ENCODE measurements at regions not wholly inside any gene's neighbourhood (a gene's known extent, or its start where the extent isn't known, plus 50 kb on each side); places are given as distances from the start of the nearest gene placed in this dataset.

DNA sequence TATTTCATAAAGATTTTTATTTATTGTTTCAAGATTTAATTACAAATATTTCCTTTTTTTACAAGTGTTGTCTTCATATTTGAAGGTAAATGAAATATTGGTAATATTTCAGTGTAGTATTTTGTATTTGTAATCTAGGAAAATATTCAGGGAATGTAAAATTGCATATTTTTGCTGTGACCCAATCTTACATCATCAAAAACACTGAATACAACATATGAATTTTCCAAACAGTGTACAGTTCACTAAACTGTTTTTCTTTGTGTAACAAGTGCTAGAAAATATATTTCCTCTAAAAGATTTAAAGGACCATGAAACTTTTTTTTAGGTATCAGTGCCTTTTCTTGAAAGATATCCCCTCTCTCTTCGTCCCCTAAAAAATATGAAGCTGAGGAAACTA, 251.9 kb upstream of the KCND2 start:
- no peak for DNase-seq
- Mint-ChIP-seq H3K9me3 (no peaks in the 10 kb centered on the region), H3K27ac (no peak overlapping the region), H3K4me1 (no peaks in the 10 kb centered on the region), H3K4me3 (no peak overlapping the region), H3K36me3 (ENCODE audit: low read depth) (no peaks in the 10 kb centered on the region), H3K27me3 (no peaks in the 10 kb centered on the region)
- ChIA-PET CTCF (no interaction called here), POLR2A (no interaction called here)

DNA sequence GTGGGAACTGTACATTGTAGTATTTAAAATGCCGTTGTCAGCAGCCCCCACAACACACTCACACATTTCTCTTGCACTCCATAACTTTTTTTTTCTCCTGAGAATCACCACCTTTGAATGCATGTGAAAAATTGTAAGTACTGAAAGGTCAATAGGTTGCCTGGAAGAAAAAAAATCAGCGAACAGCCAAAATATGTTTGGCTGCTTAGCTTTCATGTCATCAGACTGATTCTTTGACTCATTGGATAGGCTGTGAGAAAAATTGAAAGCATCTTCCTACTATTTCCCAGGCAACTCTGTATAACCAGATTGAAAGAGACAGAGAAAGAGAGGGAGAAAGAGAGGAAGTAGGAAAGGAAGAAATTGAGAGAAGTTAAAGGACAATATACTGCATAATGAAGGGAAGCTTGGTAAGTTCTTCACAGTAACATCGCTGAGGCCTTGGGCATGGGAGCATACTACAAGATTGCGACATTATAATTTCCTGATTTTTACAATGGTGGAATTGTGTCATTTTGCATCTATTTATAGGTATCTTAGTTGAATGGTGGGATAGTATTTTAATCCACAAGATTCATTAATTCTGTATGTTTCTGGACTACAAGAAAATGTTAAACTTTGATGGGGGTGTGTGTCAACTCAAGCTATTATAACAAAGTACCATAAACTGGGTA, 249.3 kb upstream of the KCND2 start:
- Mint-ChIP-seq H3K4me3 (no peak overlapping the region), H3K36me3 (ENCODE audit: low read depth) (no peaks in the 10 kb centered on the region), H3K4me1 (no peaks in the 10 kb centered on the region), H3K27ac (no peak overlapping the region), H3K27me3 (no peaks in the 10 kb centered on the region), H3K9me3 (no peaks in the 10 kb centered on the region)
- ChIA-PET POLR2A (no interaction called here), CTCF (no interaction called here)
- DNase-seq, result no peak

GRCh38 chr7:120028636-120029035, 244.3 kb upstream of the KCND2 start:
- no peak for DNase-seq
- H3K27ac Mint-ChIP-seq, result no peak overlapping the region
- ChIA-PET POLR2A (no interaction called here), CTCF (interaction anchor here (1.1 kb wide), 1 partner anchor 10 kb away, joined by 3 read pairs; no protein-coding TSS in a partner anchor)
- no peaks in the 10 kb centered on the region for H3K9me3 Mint-ChIP-seq
- H3K4me1 Mint-ChIP-seq, result no peaks in the 10 kb centered on the region
- H3K27me3 Mint-ChIP-seq, result no peaks in the 10 kb centered on the region
- no peak overlapping the region for H3K4me3 Mint-ChIP-seq
- no peaks in the 10 kb centered on the region for H3K36me3 Mint-ChIP-seq (ENCODE audit: low read depth)

GRCh38 chr7:120030876-120031275, 242.1 kb upstream of the KCND2 start:
- H3K27me3 Mint-ChIP-seq, result no peaks in the 10 kb centered on the region
- no peak overlapping the region for H3K4me3 Mint-ChIP-seq
- ChIA-PET POLR2A (no interaction called here), CTCF (no interaction called here)
- no peak overlapping the region for H3K27ac Mint-ChIP-seq
- no peak for DNase-seq
- H3K9me3 Mint-ChIP-seq, result peaks cover 3% of the 10 kb centered on the region
- no peaks in the 10 kb centered on the region for H3K4me1 Mint-ChIP-seq
- no peaks in the 10 kb centered on the region for H3K36me3 Mint-ChIP-seq (ENCODE audit: low read depth)

GRCh38 chr7:120033114-120033513, 239.9 kb upstream of the KCND2 start:
- H3K27me3 Mint-ChIP-seq, result no peaks in the 10 kb centered on the region
- no peak overlapping the region for H3K27ac Mint-ChIP-seq
- peaks cover 4% of the 10 kb centered on the region for H3K9me3 Mint-ChIP-seq
- H3K4me3 Mint-ChIP-seq, result no peak overlapping the region
- H3K4me1 Mint-ChIP-seq, result no peaks in the 10 kb centered on the region
- CTCF ChIA-PET, result no interaction called here
- H3K36me3 Mint-ChIP-seq (ENCODE audit: low read depth), result no peaks in the 10 kb centered on the region
- no peak for DNase-seq
- POLR2A ChIA-PET, result no interaction called here

GRCh38 chr7:120039138-120039537, 233.8 kb upstream of the KCND2 start:
- no peaks in the 10 kb centered on the region for H3K4me1 Mint-ChIP-seq

DNA sequence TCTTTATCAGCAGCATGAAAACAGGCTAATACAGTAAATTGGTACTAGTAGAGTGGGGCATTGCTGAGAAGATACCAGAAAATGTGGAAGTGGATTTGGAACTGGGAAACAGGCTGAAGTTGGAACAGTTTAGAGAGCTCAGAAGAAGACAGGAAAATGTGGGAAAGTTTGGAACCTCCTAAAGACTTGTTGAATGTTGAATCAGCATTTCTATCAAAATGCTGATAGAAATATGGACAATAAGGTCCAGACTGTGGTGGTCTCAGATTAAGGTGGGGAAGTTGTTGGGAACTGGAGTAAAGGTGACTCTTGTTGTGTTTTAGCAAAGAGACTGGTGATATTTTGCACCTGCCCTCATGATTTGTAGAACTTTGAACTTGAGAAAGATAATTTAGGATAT, 231.2 kb upstream of the KCND2 start:
- no peaks in the 10 kb centered on the region for H3K36me3 Mint-ChIP-seq (ENCODE audit: low read depth)
- peaks cover 2% of the 10 kb centered on the region for H3K9me3 Mint-ChIP-seq
- H3K27me3 Mint-ChIP-seq, result no peaks in the 10 kb centered on the region
- ChIA-PET POLR2A (no interaction called here), CTCF (no interaction called here)
- H3K27ac Mint-ChIP-seq, result no peak overlapping the region
- H3K4me1 Mint-ChIP-seq, result no peaks in the 10 kb centered on the region
- no peak overlapping the region for H3K4me3 Mint-ChIP-seq
- DNase-seq, result no peak

More at GRCh38 chr7:120039138-120039537, 233.8 kb upstream of the KCND2 start:
- CTCF ChIA-PET, result no interaction called here
- no peaks in the 10 kb centered on the region for H3K36me3 Mint-ChIP-seq (ENCODE audit: low read depth)
- no peak for DNase-seq
- no peaks in the 10 kb centered on the region for H3K27me3 Mint-ChIP-seq
- POLR2A ChIA-PET, result no interaction called here
- peaks cover 7% of the 10 kb centered on the region for H3K9me3 Mint-ChIP-seq
- H3K27ac Mint-ChIP-seq, result no peak overlapping the region
- H3K4me3 Mint-ChIP-seq, result no peak overlapping the region

- no peak for DNase-seq
- POLR2A ChIA-PET, result no interaction called here
- Mint-ChIP-seq H3K9me3 (peaks cover 4% of the 10 kb centered on the region), H3K36me3 (ENCODE audit: low read depth) (no peaks in the 10 kb centered on the region), H3K4me1 (no peaks in the 10 kb centered on the region), H3K27ac (no peak overlapping the region), H3K27me3 (no peaks in the 10 kb centered on the region), H3K4me3 (no peak overlapping the region)
- CTCF ChIA-PET, result no interaction called here
These were observed 229.7 kb upstream of the KCND2 start for GRCh38 chr7:120043250-120043649.

- no peaks in the 10 kb centered on the region for H3K4me1 Mint-ChIP-seq
- no peak for DNase-seq
- ChIA-PET POLR2A (no interaction called here), CTCF (no interaction called here)
- H3K9me3 Mint-ChIP-seq, result no peaks in the 10 kb centered on the region
- no peaks in the 10 kb centered on the region for H3K27me3 Mint-ChIP-seq
- H3K4me3 Mint-ChIP-seq, result no peak overlapping the region
- H3K36me3 Mint-ChIP-seq (ENCODE audit: low read depth), result no peaks in the 10 kb centered on the region
- no peak overlapping the region for H3K27ac Mint-ChIP-seq
These were observed 220.0 kb upstream of the KCND2 start for GRCh38 chr7:120052884-120053382.

DNA sequence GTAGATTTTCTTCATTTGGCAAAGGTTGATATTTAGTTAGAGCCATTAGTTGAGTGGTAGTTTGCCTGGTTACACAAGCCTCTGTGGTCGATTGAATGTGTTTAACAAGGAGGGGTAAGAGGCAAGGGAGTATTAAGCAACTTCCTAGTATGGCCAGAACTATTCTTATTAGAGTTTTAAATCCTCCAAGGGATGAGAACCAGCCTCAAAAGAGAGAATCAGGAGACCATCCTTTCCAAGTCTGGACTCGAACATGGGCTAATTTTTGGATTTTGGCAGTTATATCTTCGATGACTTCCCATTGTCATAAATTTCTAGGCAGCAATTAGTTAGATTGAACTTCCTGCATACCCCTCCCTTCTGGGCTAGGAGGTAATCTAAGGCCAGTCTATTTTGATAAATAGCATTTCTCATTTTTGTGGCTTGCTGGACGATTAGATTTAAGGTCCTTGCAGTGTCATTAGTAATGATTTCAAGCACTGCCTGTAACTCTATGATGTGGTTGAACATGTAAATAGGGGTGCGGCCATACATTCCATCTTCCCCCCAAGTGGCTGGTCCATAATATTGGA, 219.5 kb upstream of the KCND2 start:
- H3K4me3 Mint-ChIP-seq, result no peak overlapping the region

DNA sequence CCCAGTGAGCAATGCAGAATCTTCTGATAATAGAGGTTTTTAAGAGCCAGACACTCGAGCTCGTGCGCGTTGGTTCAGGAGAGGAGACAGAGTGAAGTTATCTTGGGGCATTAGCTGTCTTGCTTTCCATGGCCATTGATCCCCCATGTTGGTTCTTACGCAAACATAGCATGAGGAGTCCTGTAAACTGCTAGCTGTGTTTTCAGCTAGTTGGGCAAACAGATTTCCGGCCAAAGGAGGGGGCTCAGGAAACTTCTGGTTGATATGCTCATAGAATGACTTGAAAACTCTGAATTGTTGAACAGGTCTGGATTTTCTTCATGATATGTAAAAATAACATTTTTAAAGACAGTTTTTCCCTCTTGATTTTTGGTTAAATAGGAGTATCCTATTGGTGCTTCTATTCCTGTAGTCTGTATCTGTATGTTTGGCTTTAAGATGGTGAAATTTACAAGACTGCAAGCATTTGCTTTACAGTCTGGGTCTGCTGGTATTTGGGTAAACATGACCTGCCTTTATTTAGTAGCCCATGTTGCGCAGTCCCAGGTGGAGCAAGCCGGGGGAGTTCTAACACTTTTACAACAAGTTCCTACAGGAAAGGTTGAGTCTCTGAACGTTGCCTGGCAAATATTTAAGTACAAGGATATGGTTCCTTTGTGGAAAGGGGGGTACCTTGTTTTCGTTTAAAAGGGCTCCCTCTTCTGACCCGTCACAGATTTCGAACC, 218.4 kb upstream of the KCND2 start:
- no peak for DNase-seq
- Mint-ChIP-seq H3K27ac (no peak overlapping the region), H3K36me3 (ENCODE audit: low read depth) (no peaks in the 10 kb centered on the region), H3K9me3 (no peaks in the 10 kb centered on the region), H3K27me3 (no peaks in the 10 kb centered on the region), H3K4me1 (no peaks in the 10 kb centered on the region), H3K4me3 (no peak overlapping the region)
- ChIA-PET CTCF (no interaction called here), POLR2A (no interaction called here)

More for the DNA sequence above, 219.5 kb upstream of the KCND2 start:
- Mint-ChIP-seq H3K27ac (no peak overlapping the region), H3K9me3 (no peaks in the 10 kb centered on the region), H3K4me1 (no peaks in the 10 kb centered on the region), H3K27me3 (no peaks in the 10 kb centered on the region), H3K36me3 (ENCODE audit: low read depth) (no peaks in the 10 kb centered on the region)
- CTCF ChIA-PET, result no interaction called here
- DNase-seq, result no peak
- POLR2A ChIA-PET, result no interaction called here

GRCh38 chr7:120055300-120055699, 217.7 kb upstream of the KCND2 start:
- no peak for DNase-seq
- H3K9me3 Mint-ChIP-seq, result no peaks in the 10 kb centered on the region
- POLR2A ChIA-PET, result no interaction called here
- H3K27me3 Mint-ChIP-seq, result no peaks in the 10 kb centered on the region
- no peak overlapping the region for H3K4me3 Mint-ChIP-seq
- no peak overlapping the region for H3K27ac Mint-ChIP-seq
- no peaks in the 10 kb centered on the region for H3K36me3 Mint-ChIP-seq (ENCODE audit: low read depth)
- no peaks in the 10 kb centered on the region for H3K4me1 Mint-ChIP-seq
- CTCF ChIA-PET, result no interaction called here

DNA sequence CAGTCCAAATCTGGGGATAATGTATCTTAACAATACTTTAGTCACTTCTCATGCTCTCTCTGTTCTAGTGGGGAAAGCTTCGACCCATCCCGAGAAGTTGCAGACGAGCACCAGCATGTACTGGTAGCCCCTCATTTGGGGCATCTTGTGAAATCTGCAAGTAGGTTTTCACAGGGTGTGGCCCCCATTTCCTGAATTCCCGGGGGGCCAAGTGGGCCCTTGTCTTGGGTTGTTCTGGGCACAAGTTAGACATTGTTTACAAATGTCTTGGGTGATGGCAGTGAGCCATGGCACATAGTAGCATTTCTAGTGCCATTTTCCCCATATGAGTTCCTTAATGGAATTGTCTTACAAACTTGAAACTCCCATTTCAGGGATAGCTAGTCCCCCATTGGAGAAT, 216.7 kb upstream of the KCND2 start:
- Mint-ChIP-seq H3K9me3 (no peaks in the 10 kb centered on the region), H3K4me1 (no peaks in the 10 kb centered on the region), H3K4me3 (no peak overlapping the region), H3K27me3 (no peaks in the 10 kb centered on the region), H3K27ac (no peak overlapping the region), H3K36me3 (ENCODE audit: low read depth) (no peaks in the 10 kb centered on the region)
- DNase-seq, result no peak
- ChIA-PET POLR2A (no interaction called here), CTCF (no interaction called here)

DNA sequence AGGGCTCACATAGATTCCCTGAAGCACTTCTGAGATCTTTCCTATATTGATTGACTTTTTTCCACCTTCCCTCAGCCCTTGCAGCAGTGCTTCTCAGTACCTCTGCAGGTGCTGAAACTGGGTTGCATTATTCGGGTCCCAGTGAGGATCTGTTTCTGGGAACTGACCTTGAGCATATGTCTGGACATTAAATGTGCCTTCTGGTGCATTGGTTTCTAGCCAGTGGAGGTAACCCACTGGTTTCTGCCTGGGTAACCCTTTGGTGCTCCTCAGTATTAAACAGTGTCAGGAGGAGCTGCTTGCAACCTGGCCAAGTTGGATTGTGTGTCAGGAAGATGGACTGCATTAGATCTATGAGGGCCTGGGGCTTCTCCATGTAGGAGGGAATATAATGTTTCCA, 213.3 kb upstream of the KCND2 start:
- Mint-ChIP-seq H3K4me3 (no peak overlapping the region), H3K4me1 (no peaks in the 10 kb centered on the region), H3K27me3 (no peaks in the 10 kb centered on the region), H3K27ac (no peak overlapping the region), H3K36me3 (ENCODE audit: low read depth) (no peaks in the 10 kb centered on the region), H3K9me3 (no peaks in the 10 kb centered on the region)
- POLR2A ChIA-PET, result no interaction called here
- CTCF ChIA-PET, result no interaction called here
- no peak for DNase-seq
